Body of pancreas (tissue), 4 donors: ENCODE measurements at regions not wholly inside any gene's neighbourhood (a gene's known extent, or its start where the extent isn't known, plus 50 kb on each side); places are given as distances from the start of the nearest gene placed in this dataset.

Experiments used
- ATAC-seq: fragments of 150-250 bp; one replicate; pipeline ENCODE4 v1.9.1; 2016
- DNase-seq, 4 donors: peaks; one replicate each; pipeline ENCODE4 v3.0.0-alpha.2; 2019
- H3K27ac ChIP-seq, 4 donors: fragments of 200-600 bp; sonication (generic); 1 replicate in 3 of 4; 2 replicates in 1 of 4; pipeline versions ENCODE4 v1.5.1 to v1.6.1; 2016 to 2019; ENCODE audit warnings: mild to moderate bottlenecking in 1 of 4, mixed read lengths in 1 of 4, moderate library complexity in 1 of 4
- H3K27me3 ChIP-seq, 2 donors: fragments of 200-600 bp; sonication (generic); one replicate each; pipeline ENCODE4 v1.6.0; 2016; ENCODE audit warnings: mild to moderate bottlenecking in 1 of 2
- H3K36me3 ChIP-seq, 2 donors: fragments of 200-600 bp; sonication (generic); replicated peaks in 1 of 2; 2 replicates each; pipeline ENCODE4 v1.5.1; 2016; ENCODE audit warnings: low read depth in 2 of 2; ENCODE audit not compliant: insufficient read depth in 1 of 2
- H3K4me1 ChIP-seq: fragments of 200-600 bp; sonication (generic); one replicate; pipeline ENCODE4 v1.6.0; 2016
- H3K4me3 ChIP-seq, 2 donors: fragments of 200-600 bp; sonication (generic); 1 replicate in 1 of 2; 2 replicates in 1 of 2; pipeline ENCODE4 v1.5.1; 2016 to 2019
- H3K9me3 ChIP-seq, 3 donors: fragments of 200-600 bp; sonication (generic); 1 replicate in 2 of 3; 2 replicates in 1 of 3; pipeline ENCODE4 v1.5.1; 2016
- POLR2A ChIP-seq, 3 donors: fragments of 450-650 bp; IDR thresholded peaks; one replicate each; pipeline ENCODE4 v1.6.1; 2016; ENCODE audit warnings: antibody characterized with exemption in 3 of 3, mild to moderate bottlenecking in 2 of 3
- WGBS, 2 donors: methylation state at CpG; one replicate each; pipeline ENCODE4 v1.1.5; 2017; 5-methylcytosine and 5-hydroxymethylcytosine counted together
- intact Hi-C: fragments of 100-400 bp; cut with DNase I; formaldehyde crosslinking; loops from one replicate; pipeline ENCODE4 v1.15.1; 2023
- TF ChIP-seq, protein P1 (sequence below), 7 experiments: fragments of 450-650 bp in 4 of 7; fragments of 200-600 bp in 3 of 7; sonication (generic) in 3 of 7; IDR thresholded peaks; one replicate each; pipeline ENCODE4 v1.5.1; 2016 to 2019; ENCODE audit warnings: antibody characterized with exemption in 7 of 7

DNA sequence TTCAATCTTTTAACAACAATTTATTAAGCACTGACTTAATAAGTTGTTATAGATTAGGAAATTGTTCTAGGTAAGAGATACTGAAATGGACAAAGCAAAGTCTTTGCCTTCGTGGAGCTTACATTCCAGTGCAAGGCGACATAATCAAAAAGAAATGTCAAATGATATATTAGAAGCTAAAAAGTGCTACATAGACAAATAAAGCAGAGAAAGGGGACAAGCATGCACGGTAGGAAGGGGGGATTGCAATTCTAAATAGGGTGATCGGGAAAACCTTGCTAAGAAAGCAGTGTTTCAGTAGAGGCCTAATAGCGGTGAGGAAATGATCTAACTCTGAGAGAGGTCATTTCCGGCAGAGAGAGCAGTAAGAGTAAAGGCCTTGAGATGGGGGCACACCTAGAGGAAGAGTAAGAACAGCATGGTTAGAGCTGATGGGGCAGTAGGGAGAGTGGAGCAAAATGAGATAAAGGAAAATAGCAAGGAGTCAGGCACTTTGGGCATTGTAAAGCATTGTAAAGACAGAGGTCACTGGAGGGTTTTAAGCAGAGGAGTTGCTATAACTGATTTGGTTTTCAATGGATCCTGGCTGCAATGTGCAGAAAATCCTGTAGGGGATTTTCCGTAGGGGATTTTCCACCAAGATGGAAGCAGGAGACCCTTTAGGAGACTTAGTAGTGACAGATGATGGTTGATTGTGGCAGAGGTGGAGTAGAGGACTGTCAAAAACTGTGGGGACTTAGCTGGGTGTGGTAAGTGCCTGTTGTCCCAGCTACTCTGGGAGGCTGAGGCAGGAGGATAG is 71.7 kb upstream of the CFAP20DC start:
- no peak for TF ChIP-seq POLR2A (IDR thresholded peaks at IDR 0.05)
- TF ChIP-seq, protein P1, sequence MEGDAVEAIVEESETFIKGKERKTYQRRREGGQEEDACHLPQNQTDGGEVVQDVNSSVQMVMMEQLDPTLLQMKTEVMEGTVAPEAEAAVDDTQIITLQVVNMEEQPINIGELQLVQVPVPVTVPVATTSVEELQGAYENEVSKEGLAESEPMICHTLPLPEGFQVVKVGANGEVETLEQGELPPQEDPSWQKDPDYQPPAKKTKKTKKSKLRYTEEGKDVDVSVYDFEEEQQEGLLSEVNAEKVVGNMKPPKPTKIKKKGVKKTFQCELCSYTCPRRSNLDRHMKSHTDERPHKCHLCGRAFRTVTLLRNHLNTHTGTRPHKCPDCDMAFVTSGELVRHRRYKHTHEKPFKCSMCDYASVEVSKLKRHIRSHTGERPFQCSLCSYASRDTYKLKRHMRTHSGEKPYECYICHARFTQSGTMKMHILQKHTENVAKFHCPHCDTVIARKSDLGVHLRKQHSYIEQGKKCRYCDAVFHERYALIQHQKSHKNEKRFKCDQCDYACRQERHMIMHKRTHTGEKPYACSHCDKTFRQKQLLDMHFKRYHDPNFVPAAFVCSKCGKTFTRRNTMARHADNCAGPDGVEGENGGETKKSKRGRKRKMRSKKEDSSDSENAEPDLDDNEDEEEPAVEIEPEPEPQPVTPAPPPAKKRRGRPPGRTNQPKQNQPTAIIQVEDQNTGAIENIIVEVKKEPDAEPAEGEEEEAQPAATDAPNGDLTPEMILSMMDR (IDR thresholded peaks at IDR 0.05), result no peak

DNA sequence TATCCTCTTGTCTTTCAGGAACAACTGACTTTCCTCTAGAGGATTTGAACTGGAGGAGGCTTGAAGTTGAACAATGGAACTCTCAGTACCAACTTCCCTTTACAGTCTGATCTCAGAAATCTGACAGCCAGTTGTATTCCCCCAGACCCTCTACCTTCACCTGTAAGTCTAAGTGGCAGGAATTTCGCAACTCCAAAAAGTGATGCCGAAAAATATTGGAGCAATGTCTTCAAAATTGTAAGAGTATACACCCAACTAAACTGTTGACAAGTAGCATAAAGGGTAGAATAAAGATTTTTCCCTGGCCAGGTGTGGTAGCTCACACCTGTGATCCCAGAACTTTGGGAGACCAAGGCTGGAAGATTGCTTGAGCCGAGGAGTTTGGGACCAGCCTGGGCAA is 69.1 kb upstream of the CFAP20DC start:
- WGBS, 2 donors, result 82 to 87% methylated on average over 3 of the region's 3 CpGs

More for the DNA sequence above, 71.7 kb upstream of the CFAP20DC start:
- H3K4me1 ChIP-seq, result no peaks in the 10 kb centered on the region
- 87 to 90% methylated on average over 7 of the region's 7 CpGs for WGBS, 2 donors
- H3K27me3 ChIP-seq, result no peaks in the 10 kb centered on the region
- H3K36me3 ChIP-seq, result no peaks in the 10 kb centered on the region
- no peak overlapping the region for H3K27ac ChIP-seq
- ATAC-seq (no peak), DNase-seq (no peak)
- intact Hi-C loops, result no loop called here
- no peaks in the 10 kb centered on the region for H3K9me3 ChIP-seq
- H3K4me3 ChIP-seq, result no peak overlapping the region

DNA sequence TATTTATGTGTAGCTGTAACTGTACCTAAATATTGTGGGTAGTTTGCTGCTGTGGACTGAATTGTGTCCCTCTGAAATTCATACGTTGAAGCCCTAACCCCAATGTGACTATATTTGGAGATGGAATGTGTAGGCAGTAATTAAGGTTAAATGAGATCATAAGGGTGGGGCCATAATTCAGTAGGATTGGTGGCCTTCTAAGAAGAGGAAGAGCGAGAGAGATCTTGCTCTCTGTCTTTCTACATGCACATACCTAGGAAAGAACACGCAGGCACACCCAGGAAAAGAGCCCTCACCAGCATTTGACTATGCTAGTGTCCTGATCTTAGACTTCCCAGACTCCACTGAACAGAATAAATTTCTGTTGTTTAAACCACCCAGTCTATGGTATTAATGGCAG is 67.6 kb upstream of the CFAP20DC start:
- Histone ChIP-seq H3K36me3 (no peaks in the 10 kb centered on the region), H3K4me1 (no peaks in the 10 kb centered on the region), H3K27ac (no peak overlapping the region), H3K4me3 (no peak overlapping the region), H3K9me3 (no peaks in the 10 kb centered on the region), H3K27me3 (no peaks in the 10 kb centered on the region)
- DNase-seq, result no peak
- ATAC-seq, result no peak
- 87 to 95% methylated on average over 3 of the region's 3 CpGs for WGBS, 2 donors
- intact Hi-C loops, result no loop called here
- TF ChIP-seq, protein P1 (IDR thresholded peaks at IDR 0.05), result no peak
- TF ChIP-seq POLR2A (IDR thresholded peaks at IDR 0.05), result no peak

More for the DNA sequence above, 69.1 kb upstream of the CFAP20DC start:
- Histone ChIP-seq H3K27me3 (no peaks in the 10 kb centered on the region), H3K4me3 (no peak overlapping the region), H3K36me3 (no peaks in the 10 kb centered on the region), H3K27ac (no peak overlapping the region), H3K4me1 (no peaks in the 10 kb centered on the region), H3K9me3 (no peaks in the 10 kb centered on the region)
- intact Hi-C loops, result no loop called here
- no peak for DNase-seq
- TF ChIP-seq, protein P1 (IDR thresholded peaks at IDR 0.05), result no peak
- TF ChIP-seq POLR2A (IDR thresholded peaks at IDR 0.05), result no peak
- ATAC-seq, result no peak

DNA sequence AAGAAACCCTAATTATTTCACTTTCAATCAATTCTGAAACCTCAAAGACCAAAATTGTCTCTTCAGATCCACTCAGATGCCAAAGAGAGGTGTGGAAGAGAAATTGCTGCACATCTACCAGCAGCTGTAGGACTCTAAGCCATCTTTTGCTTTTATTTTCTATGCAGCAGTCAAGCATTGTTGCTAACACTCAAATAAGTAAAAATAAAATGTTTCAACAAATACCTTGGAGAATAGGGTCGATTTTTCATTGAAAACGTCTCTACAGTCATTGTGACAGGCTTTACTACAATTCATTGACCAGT is 66.4 kb upstream of the CFAP20DC start:
- ATAC-seq (no peak), DNase-seq (no peak)
- intact Hi-C loops, result no loop called here
- H3K27ac ChIP-seq, result no peak overlapping the region
- no peaks in the 10 kb centered on the region for H3K27me3 ChIP-seq
- H3K4me1 ChIP-seq, result no peaks in the 10 kb centered on the region
- TF ChIP-seq, protein P1 (IDR thresholded peaks at IDR 0.05), result no peak
- no peak for TF ChIP-seq POLR2A (IDR thresholded peaks at IDR 0.05)
- 46% methylated on average over 2 of the region's 2 CpGs for whole genome bisulfite sequencing, 2 donors
- H3K36me3 ChIP-seq, result no peaks in the 10 kb centered on the region
- H3K9me3 ChIP-seq, result no peaks in the 10 kb centered on the region
- H3K4me3 ChIP-seq, result no peak overlapping the region
